Fibroblast of skin of scalp (primary cell): ENCODE measurements at regions not wholly inside any gene's neighbourhood (a gene's known extent, or its start where the extent isn't known, plus 50 kb on each side); places are given as distances from the start of the nearest gene placed in this dataset.
A peak's percentile ranks its signal among the peaks of the same experiment; 100 is the strongest.

Source experiments
- DNase-seq: peaks from one replicate; pipeline ENCODE4 v3.0.0-alpha.2; 2013

DNA sequence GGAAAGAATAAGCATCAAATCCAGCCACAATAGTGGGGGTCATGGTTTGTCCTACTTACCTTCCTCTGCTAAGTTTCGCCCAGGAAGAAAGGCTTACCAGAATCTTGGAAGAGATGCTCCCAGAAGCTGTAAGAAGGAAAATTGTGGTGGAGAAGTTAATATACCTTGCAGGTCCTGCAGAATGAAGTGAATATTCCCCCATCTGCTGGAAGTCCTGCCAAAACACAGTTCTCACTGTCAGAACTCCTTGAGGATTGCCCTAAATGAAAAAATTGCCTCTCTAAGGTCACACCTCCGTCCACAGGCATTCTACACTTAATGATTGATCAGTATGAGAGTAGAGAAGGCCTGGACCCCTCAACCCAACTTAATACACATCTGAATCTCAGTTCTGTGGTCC is 78.4 kb upstream of the RGS21 start:
- DNase-seq: no peak

DNA sequence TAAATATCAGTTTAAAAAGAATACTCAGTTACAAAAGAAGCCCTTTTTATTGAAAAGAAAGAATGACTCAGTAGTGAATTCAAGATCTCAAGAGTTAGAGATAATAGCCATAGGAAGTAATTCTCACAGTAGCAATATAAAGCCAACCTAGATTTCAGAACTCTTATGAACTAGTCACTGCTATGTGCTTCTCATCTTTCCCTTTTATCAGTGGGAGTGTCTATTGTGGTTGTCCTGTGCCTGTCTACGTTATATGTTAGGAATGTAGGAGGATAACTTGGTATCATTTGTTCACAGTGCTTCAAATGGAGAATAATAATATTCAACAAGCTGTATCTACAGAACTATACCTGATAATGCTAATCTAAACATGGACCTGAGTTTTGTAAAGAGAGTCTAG is 73.1 kb upstream of the RGS21 start:
- DNase-seq: no peak

DNA sequence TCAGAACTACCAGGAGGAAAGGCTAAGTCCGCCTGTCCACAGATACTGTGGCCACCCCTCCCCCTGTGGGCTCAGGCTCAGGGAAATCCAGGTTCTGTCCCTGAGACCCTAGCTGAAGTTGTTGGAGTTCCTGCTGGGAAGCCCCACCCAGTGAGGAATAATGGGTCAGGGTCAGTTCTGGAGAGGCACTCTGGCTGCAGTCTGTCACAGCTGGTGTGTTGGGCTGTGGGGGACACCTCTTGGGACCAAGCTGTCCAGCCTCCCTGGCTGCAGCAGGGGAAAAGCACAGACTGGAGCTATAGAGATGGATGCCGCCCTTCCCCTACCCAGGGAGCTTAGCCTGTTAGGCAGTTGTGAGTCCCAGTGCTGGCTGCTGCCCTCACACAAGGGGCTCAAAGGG is 65.1 kb upstream of the RGS21 start:
- no peak for DNase-seq

DNA sequence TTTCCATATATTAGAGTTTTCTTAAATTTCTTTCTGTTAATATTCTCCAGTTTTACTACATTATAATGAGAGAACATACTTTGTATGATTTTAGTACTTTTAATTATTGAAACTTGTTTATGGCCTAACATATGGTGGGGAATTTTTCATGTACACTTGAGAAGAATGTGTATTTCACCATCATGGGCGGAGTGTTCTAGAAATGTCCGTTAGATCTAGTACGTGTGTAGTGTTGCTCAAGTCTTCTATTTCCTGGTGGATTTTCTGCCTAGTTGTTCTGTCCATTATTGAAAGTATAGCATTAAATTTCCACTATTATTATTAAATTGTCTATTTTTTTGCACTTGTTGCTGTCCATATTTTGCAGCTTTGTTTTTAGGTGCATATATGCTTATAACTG is 64.0 kb upstream of the RGS21 start:
- DNase-seq: no peak

DNA sequence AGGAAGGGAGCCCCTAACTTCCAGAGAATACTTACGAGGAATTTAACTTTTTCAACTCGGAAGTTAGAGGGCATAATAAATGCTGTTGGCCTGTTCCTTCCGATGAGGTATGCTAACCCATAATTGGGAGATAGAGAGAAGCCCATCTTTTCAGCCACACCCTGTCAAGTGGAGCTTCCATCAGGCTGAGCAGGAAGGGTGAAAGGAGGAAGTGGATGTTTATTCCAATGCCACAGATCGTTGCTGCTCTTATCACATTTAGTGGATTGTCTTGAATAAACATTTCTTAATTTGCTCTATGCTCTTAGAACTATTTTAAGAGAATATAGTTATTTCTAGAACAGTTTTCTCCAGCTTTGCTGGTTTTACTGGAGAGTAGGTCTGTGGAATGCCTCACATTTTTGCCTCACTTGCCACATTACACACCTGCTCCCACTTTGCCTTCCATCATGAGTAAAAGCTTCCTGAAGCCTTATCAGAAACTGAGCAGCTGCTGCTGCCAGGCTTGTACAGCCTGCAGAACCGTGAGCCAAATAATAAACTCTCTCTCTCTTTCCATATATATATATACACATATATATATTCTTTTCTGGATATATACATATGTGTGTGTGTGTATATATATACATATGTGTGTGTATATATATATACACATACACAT is 60.0 kb upstream of the RGS21 start:
- DNase-seq: no peak

DNA sequence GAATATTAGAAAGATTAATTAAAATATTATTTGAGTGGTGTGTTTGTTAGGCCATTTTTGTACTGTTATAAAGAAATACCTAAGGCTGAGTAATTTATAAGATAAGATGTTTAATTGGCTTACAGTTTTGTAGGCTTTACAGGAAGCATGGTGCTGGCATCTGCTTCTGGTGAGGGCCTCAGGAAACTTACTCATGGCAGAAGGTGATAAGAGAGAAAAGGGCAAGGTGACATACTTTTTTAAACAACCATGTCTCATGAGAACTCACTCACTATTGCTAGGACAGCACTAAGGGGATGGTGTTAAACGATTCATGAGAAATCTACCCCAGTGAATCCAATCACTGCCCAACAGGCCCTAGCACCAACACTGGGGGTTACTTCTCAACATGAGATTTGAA is 56.7 kb upstream of the RGS21 start:
- DNase-seq: no peak

DNA sequence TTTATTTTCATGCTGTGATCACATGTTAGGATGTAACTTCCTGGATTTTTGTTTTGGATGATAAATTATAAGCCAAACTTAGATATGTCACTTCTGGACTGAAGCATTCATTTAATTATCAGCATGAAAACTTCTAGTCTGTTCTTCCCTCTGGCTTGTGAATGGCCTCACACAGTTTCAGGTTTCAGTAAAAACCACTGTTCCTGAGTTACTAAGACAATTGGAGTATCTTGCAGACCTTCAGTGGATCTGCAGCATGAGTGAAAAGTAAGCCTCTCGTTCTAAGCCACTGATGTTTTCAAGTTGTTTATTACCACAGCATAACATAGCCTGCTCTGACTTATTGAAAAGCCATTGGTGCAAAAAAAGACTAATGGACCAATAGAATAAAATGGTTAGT is 55.3 kb upstream of the RGS21 start:
- no peak for DNase-seq

DNA sequence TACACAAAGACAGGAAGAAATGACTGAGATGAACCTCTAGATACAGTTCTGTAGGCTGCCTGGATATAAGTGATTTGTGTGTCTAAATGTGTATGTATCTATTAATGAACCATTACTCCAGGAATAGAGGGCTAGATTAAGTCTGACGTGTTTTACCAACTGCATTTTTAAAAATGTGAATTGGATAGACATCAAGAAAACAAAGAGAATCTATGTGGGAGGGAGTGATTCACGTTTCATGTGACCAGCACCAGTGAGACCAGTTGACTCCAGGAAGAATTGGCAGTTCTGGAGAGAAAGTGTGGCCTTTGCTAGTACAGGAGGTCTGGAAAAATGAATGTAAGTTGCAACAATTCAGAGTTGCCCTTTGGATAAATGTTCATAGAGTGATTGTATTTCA is 53.4 kb upstream of the RGS21 start:
- peak; percentile 21 for DNase-seq

DNA sequence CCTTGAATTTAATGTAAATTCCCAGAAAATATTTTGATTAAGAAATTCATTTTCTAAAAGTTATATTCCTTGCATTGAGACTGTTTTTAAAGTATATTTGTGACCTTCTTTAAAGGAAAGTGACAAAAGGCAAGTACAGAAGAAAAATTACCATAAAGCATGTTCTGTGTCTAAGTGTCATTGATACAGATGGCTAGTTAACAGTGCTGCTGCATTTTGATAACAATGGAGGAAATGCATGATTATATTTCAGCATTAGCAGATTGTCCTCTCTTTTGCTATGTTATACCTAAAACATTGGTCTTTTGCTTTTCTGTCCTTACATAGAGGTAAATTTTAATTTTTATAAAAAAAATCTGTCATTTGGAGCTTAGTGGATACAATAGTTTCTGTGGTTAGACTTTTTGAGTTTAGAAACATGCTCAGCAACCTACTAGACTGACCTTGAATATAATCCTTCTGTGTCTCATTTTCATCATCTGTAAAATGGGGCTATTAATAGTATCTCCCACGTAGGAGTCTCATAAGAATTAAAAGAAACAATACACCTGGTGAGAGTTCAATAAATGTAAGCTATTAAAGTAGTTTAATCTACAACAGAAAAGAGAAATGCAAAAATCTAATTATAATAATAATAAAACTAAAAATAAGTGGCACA is 51.1 kb upstream of the RGS21 start:
- DNase-seq: no peak

DNA sequence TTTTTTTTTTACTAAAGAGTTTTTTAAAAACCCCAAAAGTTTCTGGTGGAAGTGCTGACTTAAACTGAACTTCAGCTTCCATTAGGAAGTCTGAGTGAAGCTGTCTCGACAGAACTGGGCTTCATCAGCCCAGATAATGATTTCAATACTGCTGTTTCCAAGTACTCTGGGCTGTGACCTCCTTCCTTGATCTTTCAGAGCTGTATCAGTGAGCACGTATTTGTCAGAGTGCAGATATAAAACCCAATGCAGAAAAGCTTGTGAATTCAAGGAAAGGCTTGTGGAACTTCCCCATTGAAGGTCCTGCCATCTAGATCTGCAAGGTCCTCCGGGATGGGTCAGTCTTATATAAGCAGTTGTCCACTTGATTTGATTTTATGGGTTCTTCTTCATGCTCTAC is 50.1 kb upstream of the RGS21 start:
- DNase-seq: no peak
